ENCODE measurements at regions not wholly inside any gene's neighbourhood (a gene's known extent, or its start where the extent isn't known, plus 50 kb on each side); places are given as distances from the start of the nearest gene placed in this dataset.

GRCh38 chr10:10403762-10404161 is 613.9 kb upstream of the CELF2 start:
- DNase-seq (ENCODE audit: low read depth in 2 of 3, low spot score in 2 of 3) = no peak

DNA sequence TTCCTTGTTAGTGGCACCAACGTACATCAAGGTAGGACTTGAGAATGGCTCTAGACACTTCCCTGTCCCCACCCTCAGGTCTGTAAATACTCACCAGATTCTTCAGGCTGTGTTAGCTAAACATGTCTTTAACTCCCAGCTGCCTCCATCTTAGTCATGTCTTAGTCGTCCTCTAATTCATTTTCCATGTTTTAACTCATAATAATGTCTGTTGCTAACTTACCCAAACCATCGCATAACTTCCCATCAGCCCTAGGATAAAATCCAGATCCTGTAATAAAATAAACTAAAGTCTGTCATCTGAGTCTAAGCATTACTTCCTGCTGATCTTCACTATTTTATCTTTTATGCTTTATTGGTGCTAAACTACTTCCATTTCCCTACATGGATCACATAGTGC is 600.0 kb upstream of the CELF2 start:
- no peak for DNase-seq (ENCODE audit: low read depth in 2 of 3, low spot score in 2 of 3)

DNA sequence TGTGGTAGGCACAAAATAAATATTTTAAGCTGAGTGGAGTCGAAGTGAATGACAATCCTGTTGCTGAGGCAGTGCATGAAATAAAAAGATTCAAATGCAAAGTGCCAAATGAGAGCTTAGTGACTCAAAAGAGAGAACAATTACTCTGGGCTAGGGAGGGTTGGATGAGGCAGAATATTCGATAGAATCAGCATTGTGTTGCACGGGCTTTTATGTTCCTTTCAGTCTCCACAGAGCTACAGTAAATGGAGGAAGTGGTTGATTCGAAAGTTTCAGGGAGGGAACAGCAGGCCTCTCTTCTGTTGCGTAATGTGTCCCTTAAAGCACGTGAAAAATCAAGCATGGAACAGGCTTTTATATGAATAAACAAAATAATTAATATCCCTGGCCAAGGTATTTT is 599.3 kb upstream of the CELF2 start:
- DNase-seq (ENCODE audit: low read depth in 2 of 3, low spot score in 2 of 3) = peak in 1 of 3 donors; percentile 33

GRCh38 chr10:10421071-10421470 is 596.6 kb upstream of the CELF2 start:
- no peak for DNase-seq (ENCODE audit: low read depth in 2 of 3, low spot score in 2 of 3)

GRCh38 chr10:10431422-10432066 is 586.1 kb upstream of the CELF2 start:
- no peak for DNase-seq (ENCODE audit: low read depth in 2 of 3, low spot score in 2 of 3)

DNA sequence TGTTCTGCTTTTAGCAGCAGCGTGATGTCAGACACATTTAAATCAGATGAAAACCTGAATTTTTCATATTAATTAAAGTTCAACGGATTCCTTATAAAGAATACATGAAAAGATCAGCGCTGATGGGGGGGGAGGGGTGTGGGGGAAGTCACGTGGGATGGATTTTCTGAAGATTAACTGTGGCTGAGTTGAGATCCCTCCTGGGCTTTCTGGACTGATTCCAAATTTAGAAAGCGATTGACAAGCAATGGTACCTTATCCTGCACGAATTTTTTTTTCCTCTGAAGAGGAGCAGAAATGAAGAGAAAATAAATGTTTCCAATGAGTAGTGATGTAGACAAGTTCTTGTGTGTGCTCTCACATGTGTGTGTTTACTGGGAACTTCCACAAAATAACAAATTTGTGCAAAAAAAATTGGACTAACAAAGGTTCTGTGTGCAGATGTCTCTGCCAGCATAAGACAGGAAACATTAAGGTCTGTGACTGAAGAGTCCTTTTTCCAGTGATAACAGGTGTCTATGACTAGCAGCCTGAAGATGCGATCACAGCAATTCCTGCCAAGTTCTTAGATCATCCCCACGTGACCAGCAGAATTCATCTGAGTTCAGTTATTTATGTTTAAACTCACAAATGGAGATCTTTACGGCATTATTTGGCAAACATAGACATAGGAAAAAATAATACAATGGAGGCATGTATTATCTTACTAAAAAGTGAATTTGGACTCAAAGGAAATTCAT is 585.2 kb upstream of the CELF2 start:
- DNase-seq (ENCODE audit: low read depth in 2 of 3, low spot score in 2 of 3) = no peak

GRCh38 chr10:10434312-10434711 is 583.4 kb upstream of the CELF2 start:
- no peak for DNase-seq (ENCODE audit: low read depth in 2 of 3, low spot score in 2 of 3)

DNA sequence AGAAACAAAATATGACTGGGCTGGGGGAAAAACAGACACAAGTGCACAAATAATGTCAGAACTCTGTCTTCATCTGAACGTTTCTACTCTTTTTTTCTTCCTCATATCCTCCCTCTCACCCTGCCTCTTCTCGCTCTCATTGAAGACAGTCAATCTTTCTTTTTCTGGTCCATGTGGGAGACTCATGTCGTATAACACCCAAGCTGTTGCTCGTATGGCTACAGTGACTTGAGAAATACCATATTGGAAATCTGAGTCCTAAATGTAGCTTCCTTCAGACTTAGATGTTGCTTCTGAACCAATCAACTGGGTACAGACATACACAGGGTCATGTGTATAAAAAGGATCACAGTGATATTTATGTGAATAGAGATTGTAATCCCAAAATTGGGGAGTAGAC is 579.8 kb upstream of the CELF2 start:
- DNase-seq (ENCODE audit: low read depth in 2 of 3, low spot score in 2 of 3) = no peak

- no peak for DNase-seq (ENCODE audit: low read depth in 2 of 3, low spot score in 2 of 3)
Observed at GRCh38 chr10:10438335-10439100, 579.2 kb upstream of the CELF2 start.

DNA sequence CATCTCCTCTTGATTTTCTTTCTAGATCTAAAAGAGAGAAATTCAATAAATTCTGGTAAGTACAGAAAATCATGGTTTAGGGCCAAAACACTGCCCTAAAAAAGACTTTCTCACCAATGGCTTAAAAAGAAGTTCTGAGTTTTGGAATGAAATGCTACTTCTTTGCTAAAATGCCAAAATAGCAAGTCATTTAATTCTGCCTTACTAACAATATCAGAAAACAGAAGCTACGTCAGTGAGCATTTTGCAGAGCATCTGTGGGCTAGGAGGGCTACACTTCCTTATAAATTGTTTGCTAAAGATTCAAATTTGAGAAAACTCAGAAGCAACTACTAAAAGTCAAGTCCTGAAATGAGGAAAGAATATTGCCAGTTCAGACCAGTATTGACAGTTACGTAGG is 560.8 kb upstream of the CELF2 start:
- no peak for DNase-seq (ENCODE audit: low read depth in 2 of 3, low spot score in 2 of 3)

DNA sequence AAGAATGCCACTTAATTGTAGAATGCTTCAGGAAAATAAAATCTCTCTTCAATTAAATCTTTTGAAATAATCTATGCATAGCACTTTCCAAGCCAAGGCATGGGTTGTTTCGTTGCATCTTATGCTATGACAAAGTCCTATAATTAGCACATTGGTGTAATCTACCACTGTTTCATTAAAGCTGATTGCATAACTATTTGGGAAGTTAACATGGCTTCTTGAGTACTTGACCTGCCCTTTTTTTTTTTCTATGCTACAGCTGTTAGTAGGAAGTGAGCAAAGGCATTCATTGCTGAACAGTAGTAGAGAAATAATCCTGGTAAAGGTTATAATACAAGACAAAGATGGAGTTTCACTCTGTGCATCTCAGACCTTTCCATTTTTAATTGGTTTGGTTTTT is 557.2 kb upstream of the CELF2 start:
- no peak for DNase-seq (ENCODE audit: low read depth in 2 of 3, low spot score in 2 of 3)

- no peak for DNase-seq (ENCODE audit: low read depth in 2 of 3, low spot score in 2 of 3)
Observed at GRCh38 chr10:10462151-10462941, 555.3 kb upstream of the CELF2 start.

- no peak for DNase-seq (ENCODE audit: low read depth in 2 of 3, low spot score in 2 of 3)
Observed at GRCh38 chr10:10471758-10472157, 545.9 kb upstream of the CELF2 start.

DNA sequence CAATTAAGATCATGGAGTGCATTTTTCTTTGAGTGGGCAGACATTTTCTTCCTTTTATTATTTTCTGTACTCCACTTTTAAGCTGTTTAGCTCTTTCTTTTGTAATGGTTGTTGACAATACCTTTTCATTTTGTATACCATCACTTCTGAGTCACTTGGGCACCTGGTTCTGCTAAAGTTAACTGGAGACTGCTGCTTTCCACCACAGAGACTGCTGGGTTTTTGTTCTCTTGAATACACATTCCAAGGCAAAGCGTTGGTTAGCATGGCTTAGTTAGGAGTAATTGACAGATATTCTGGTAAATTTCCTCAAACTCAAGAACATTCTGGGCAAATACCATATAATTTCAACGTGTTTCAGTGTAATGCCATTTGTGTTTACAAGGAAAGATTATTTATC is 541.9 kb upstream of the CELF2 start:
- DNase-seq (ENCODE audit: low read depth in 2 of 3, low spot score in 2 of 3) = no peak

- DNase-seq (ENCODE audit: low read depth in 2 of 3, low spot score in 2 of 3) = no peak
Observed at GRCh38 chr10:10477844-10478243, 539.8 kb upstream of the CELF2 start.

DNA sequence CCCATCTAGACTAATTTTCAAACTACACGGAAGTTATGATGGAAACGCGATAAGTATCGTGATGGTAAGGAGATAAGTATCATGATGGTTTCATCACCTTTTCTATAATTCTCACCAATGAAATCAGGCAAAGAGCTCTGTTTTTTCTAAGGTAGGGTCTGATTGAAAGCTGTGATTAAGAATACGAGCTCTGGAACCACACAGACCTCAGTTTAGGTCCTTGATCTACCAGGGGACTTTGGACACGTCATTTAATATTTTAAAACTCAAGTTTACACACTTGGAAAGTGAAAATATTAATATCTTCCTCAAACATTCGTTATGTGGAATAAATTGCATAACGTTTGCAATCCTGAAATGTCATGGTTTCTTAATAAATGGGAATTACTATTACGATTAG is 538.2 kb upstream of the CELF2 start:
- no peak for DNase-seq (ENCODE audit: low read depth in 2 of 3, low spot score in 2 of 3)

GRCh38 chr10:10482613-10483012 is 535.1 kb upstream of the CELF2 start:
- DNase-seq (ENCODE audit: low read depth in 2 of 3, low spot score in 2 of 3) = no peak

GRCh38 chr10:10489076-10489475 is 528.6 kb upstream of the CELF2 start:
- DNase-seq (ENCODE audit: low read depth in 2 of 3, low spot score in 2 of 3) = no peak

- no peak for DNase-seq (ENCODE audit: low read depth in 2 of 3, low spot score in 2 of 3)
Observed at GRCh38 chr10:10489805-10490571, 527.7 kb upstream of the CELF2 start.

GRCh38 chr10:10490581-10490980 is 527.1 kb upstream of the CELF2 start:
- no peak for DNase-seq (ENCODE audit: low read depth in 2 of 3, low spot score in 2 of 3)

Data from hematopoietic multipotent progenitor cell (in vitro differentiated cells).